SU-DHL-6 (cell line): ENCODE measurements at regions not wholly inside any gene's neighbourhood (a gene's known extent, or its start where the extent isn't known, plus 50 kb on each side); places are given as distances from the start of the nearest gene placed in this dataset.

ENCODE experiments used
- CTCF ChIP-seq: fragments of 200-600 bp; sonication (generic); IDR thresholded peaks from one replicate; pipeline ENCODE4 v1.5.1; 2017; ENCODE audit warnings: antibody characterized with exemption, mild to moderate bottlenecking, low read length, moderate library complexity; ENCODE audit not compliant: insufficient read depth, poor library complexity, severe bottlenecking
- EZH2phosphoT487 ChIP-seq: fragments of 200-600 bp; sonication (generic), shearing (Covaris generic); conservative IDR thresholded peaks from 2 replicates; pipeline ENCODE4 v1.6.1; 2018; ENCODE audit warnings: mild to moderate bottlenecking, antibody characterized with exemption, low read length, moderate library complexity, mixed read lengths

DNA sequence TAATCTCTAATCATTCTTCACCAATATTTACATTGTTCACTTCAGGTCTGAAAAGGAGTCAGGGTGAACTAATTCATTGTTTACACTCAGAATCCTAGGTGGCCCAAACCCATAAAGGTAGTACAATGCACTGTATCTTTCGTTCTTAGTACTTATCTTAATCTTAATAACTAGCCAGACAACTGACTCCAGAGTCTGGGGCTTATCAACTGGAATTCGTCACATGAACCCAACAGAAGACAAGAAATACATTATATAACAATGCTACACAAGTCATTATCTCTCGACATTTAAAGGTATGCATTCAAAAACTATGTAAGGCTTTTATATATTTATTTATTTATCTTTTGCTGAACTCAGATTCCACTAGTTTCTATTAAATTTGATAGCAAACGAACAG lies 125.9 kb upstream of the ESRRG start:
- TF ChIP-seq CTCF, result no peak
- no peak for TF ChIP-seq EZH2phosphoT487
